Esophagus mucosa (tissue), 1 donor: ENCODE measurements at regions not wholly inside any gene's neighbourhood (a gene's known extent, or its start where the extent isn't known, plus 50 kb on each side); places are given as distances from the start of the nearest gene placed in this dataset.

Experiments
- ATAC-seq: fragments of 200-7000 bp; cut with Tn5 transposase; one replicate; pipeline ENCODE4 v1.9.1; 2020
- donor health status: DM: yes; HTN: yes; CAD: no.

- no peak for ATAC-seq
Measured at GRCh38 chr3:148175214-148175613, 522.5 kb upstream of the AGTR1 start.

- no peak for ATAC-seq
Measured at GRCh38 chr3:148178503-148178902, 519.2 kb upstream of the AGTR1 start.

GRCh38 chr3:148184798-148185197 lies 512.9 kb upstream of the AGTR1 start:
- no peak for ATAC-seq

DNA sequence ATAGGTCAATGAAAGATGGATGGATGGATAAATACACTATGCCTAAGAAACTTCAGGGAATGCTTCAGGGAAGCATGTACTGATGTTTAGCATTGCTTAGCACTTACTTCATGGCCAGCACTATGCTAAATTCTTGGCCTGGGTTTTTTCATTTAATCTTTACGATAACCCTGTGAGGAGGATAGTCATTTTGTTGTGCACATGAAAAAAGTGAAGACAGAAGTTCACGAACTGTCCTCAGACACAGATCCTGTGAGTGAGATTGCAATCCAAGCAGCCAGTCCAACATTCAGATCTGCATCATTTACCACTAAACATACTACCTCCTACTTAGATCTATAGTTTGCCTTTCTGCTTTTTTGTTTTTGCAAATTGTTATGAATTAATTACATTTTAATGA lies 510.8 kb upstream of the AGTR1 start:
- no peak for ATAC-seq

DNA sequence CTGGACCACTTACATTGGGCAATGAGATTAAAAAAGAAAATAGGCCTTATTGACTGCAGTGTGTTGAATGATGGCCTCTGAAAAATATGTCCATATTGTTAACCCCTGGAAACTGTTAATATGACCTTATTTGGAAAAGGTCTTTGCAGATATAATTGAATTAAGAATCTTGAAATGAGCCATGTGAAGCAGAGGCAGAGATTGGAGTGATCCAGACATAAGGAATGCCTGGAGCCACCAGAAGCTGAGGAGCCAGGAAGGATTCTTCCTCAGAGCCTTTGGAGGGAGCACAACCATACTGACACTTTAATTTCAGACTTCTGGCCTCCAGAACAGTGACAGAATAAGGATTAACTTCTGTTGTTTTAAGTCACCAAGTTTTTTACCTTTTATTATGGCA lies 510.4 kb upstream of the AGTR1 start:
- ATAC-seq, result no peak

DNA sequence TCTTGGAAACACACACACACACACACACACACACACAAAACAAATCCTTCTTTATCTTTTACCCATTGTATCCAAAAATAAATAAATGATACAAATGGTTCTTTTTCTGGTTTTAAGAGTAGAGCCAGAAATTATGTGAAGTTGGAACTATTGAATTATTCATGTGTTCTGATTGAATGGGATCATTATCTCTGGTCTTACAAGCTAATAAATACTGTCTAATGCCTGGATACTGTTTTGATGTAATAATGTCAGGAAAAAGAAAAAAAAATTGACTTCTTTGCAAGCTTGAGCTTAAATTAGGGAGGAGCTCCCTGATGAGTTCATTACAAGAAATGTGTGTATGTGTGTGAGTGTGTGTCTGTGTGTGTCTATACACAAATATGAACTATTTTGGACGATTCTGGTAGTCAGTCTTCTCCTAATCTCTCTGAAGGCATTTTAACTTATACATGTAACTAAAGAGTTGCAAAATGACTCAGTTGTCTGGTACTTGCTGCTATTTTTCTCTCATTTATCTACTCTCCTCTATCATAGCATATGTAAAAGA lies 507.2 kb upstream of the AGTR1 start:
- no peak for ATAC-seq

- no peak for ATAC-seq
Measured at GRCh38 chr3:148191966-148192365, 505.7 kb upstream of the AGTR1 start.

GRCh38 chr3:148197061-148197460 lies 500.6 kb upstream of the AGTR1 start:
- ATAC-seq, result no peak

DNA sequence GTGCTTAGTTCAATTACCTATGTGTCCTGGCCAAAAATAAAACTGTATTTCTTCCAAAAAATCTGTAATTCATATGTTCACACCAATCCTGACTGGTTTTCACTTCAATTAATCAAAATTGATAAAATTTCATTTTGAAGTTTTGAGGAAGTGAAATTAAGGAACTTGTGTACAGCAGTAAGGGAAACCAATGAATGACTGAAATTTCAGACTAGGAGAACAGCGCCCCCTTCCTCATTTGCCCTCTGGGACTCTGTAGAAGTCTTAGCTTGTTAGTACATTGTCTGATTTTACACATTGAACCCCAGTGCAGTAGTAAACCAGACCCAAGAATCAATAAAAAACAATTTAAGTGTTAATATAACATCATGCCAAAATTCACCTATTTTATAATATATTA lies 495.3 kb upstream of the AGTR1 start:
- no peak for ATAC-seq

GRCh38 chr3:148203297-148204010 lies 494.2 kb upstream of the AGTR1 start:
- no peak for ATAC-seq

- no peak for ATAC-seq
Measured at GRCh38 chr3:148204131-148204530, 493.6 kb upstream of the AGTR1 start.

DNA sequence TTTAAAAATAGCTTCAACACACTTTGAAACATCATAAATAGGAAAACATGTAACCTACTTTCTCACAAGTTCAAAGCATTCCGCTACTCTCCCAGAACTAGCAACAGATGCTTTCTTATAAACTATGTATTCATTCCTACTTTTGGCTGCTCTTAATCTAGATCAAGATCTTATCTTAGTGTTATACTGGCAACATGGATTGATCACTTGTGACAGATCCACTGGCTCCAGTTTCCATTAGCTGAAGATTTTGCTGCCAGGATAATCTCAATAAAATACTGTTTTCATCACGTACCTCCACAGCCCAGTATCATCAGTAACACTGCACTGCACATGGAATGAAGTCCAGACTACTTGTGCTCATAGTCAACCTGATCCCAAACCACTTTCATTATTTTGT lies 491.7 kb upstream of the AGTR1 start:
- ATAC-seq, result no peak

DNA sequence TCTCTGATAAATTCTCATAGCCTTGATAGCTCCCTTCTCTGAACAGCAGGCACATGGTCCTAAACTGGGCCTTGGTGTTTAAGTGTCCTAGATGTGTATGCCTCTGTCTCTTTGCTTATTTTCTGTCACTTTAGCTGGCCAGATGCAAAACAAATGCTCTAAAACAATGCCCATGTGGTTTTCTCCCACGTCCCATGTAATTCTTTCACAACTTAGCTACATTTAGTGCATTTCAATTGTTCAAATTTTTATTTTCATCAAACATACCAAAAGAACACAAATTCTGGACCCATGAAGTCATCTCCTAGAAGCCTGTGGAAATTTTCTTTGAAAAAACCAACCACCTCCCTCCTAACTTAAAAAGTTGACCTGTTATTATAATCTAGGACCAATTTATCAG lies 491.3 kb upstream of the AGTR1 start:
- ATAC-seq, result no peak

GRCh38 chr3:148208975-148209374 lies 488.7 kb upstream of the AGTR1 start:
- ATAC-seq, result no peak

- ATAC-seq, result no peak
Measured at GRCh38 chr3:148211725-148212124, 486.0 kb upstream of the AGTR1 start.

DNA sequence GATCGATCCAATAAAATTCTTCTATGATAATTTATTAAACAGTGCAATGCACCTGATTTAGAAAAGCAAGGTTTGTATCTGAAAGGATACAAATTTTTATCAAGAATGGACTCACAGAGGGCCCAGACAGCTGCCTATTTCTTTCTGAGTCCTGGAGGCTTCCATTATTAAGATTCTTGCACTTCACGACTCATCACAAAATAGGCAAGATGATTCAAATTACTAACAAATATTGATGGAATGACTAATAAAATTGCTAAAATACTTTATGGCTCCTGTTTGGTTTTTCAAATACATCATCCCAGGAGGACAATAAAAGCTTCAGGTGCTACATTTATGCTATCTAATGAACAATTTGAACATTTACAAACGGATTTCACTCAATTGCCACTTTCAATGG lies 483.0 kb upstream of the AGTR1 start:
- no peak for ATAC-seq

GRCh38 chr3:148217317-148217716 lies 480.4 kb upstream of the AGTR1 start:
- no peak for ATAC-seq

GRCh38 chr3:148218222-148218621 lies 479.5 kb upstream of the AGTR1 start:
- no peak for ATAC-seq

- ATAC-seq, result no peak
Measured at GRCh38 chr3:148219999-148220398, 477.7 kb upstream of the AGTR1 start.

DNA sequence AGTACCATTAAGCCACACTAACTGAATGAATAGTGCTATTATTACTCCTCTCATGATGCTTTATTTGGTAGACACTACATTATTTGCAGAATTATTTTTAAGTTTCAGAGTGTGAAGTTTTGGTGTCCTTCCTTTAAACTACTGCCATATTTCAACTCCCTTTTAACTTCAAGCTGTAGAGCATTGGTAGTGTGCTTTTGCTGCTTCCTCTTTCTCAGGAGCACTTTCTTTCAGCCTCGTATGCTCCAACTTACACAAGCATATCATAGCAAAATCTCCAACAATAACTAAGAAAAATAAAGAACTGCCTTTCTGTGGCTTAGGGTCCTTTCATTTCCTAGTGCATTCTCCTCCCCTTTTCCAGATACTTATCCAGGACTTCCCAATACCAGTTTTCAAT lies 476.4 kb upstream of the AGTR1 start:
- ATAC-seq, result no peak

- ATAC-seq, result no peak
Measured at GRCh38 chr3:148223266-148223665, 474.4 kb upstream of the AGTR1 start.

- ATAC-seq, result no peak
Measured at GRCh38 chr3:148226246-148226645, 471.5 kb upstream of the AGTR1 start.

DNA sequence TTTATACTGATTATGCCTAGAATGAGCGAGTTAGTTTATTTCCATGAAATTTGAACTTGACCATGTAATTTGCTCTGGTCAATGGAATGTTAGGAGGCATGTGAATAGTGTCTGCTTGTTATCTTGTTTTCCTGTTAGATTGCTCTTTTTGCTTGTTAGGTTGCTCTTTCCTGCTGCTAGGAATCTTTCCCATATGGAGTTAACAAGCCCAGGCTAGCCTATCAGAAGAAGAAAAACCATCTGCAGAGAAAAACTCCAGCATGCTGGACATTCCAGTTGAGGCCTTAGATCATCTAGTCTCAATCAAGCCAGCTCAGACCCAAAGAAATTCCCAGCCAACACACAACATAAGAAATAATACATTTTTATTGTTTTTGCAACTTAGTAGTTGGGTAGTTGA lies 470.2 kb upstream of the AGTR1 start:
- no peak for ATAC-seq

- no peak for ATAC-seq
Measured at GRCh38 chr3:148229107-148229506, 468.6 kb upstream of the AGTR1 start.

GRCh38 chr3:148230473-148230872 lies 467.2 kb upstream of the AGTR1 start:
- no peak for ATAC-seq
